Keratinocyte (primary cell): ENCODE measurements at regions not wholly inside any gene's neighbourhood (a gene's known extent, or its start where the extent isn't known, plus 50 kb on each side); places are given as distances from the start of the nearest gene placed in this dataset.

Experiments
- DNase-seq: peaks from one replicate; pipeline ENCODE4 v3.0.0-alpha.2; 2011; ENCODE audit warnings: low read depth, missing footprints, low spot score
- FAIRE-seq: peaks from 2 replicates; lab custom pipeline; 2011; peaks lifted over from hg19 to GRCh38; lab: Jason Lieb, UNC
- H2AFZ ChIP-seq: 2 replicates; pipeline ENCODE4 v1.6.0; 2012; ENCODE audit warnings: low read length, control low read depth, inconsistent platforms; ENCODE audit not compliant: control insufficient read depth
- H3K27ac ChIP-seq: 2 replicates; pipeline ENCODE4 v1.5.1; 2011; ENCODE audit warnings: low read length; ENCODE audit not compliant: control insufficient read depth, insufficient read depth
- H3K27me3 ChIP-seq: 3 replicates; pipeline ENCODE4 v1.6.0; 2011; ENCODE audit warnings: low read length; ENCODE audit not compliant: control insufficient read depth, insufficient read depth; ENCODE audit errors: extremely low read depth
- H3K36me3 ChIP-seq, 2 experiments: 2 replicates in 1 of 2; 3 replicates in 1 of 2; pipeline ENCODE4 v1.5.1; 2011; ENCODE audit warnings: low read length in 2 of 2, mild to moderate bottlenecking in 1 of 2; ENCODE audit not compliant: control insufficient read depth in 2 of 2, insufficient read depth in 2 of 2; ENCODE audit errors: extremely low read depth in 1 of 2
- H3K4me1 ChIP-seq: 3 replicates; pipeline ENCODE4 v1.5.1; 2011; ENCODE audit warnings: low read length; ENCODE audit not compliant: control insufficient read depth, insufficient read depth; ENCODE audit errors: extremely low read depth
- H3K4me2 ChIP-seq: 3 replicates; pipeline ENCODE4 v1.6.0; 2011; ENCODE audit warnings: low read depth, low read length; ENCODE audit not compliant: control insufficient read depth, insufficient read depth; ENCODE audit errors: extremely low read depth
- H3K4me3 ChIP-seq, 3 experiments: fragments of 200-600 bp in 1 of 3; sonication (generic) in 1 of 3; 2 replicates in 2 of 3; 3 replicates in 1 of 3; pipeline ENCODE4 v1.5.1; 2011 to 2016; ENCODE audit warnings: low read length in 3 of 3, mild to moderate bottlenecking in 3 of 3, control low read depth in 2 of 3, inconsistent platforms in 1 of 3, low read depth in 1 of 3, mixed read lengths in 1 of 3, mixed run types in 1 of 3, moderate library complexity in 1 of 3; ENCODE audit not compliant: control insufficient read depth in 2 of 3, insufficient read depth in 2 of 3; ENCODE audit errors: extremely low read depth in 1 of 3
- H3K79me2 ChIP-seq: 2 replicates; pipeline ENCODE4 v1.6.0; 2012; ENCODE audit warnings: low read length; ENCODE audit not compliant: control insufficient read depth, insufficient read depth
- H3K9ac ChIP-seq: 3 replicates; pipeline ENCODE4 v1.6.0; 2011; ENCODE audit warnings: low read length; ENCODE audit not compliant: control insufficient read depth, insufficient read depth; ENCODE audit errors: extremely low read depth
- H3K9me1 ChIP-seq: 3 replicates; pipeline ENCODE4 v1.6.0; 2011; ENCODE audit warnings: low read length; ENCODE audit not compliant: control insufficient read depth, insufficient read depth; ENCODE audit errors: extremely low read depth
- H3K9me3 ChIP-seq: 2 replicates; pipeline ENCODE4 v1.5.1; 2012; ENCODE audit warnings: low read depth, low read length; ENCODE audit not compliant: control insufficient read depth
- H4K20me1 ChIP-seq: 3 replicates; pipeline ENCODE4 v1.6.0; 2011; ENCODE audit warnings: low read length; ENCODE audit not compliant: control insufficient read depth, insufficient read depth; ENCODE audit errors: extremely low read depth
- CTCF ChIP-seq, 3 experiments: IDR thresholded peaks in 1 of 3; conservative IDR thresholded peaks in 1 of 3; optimal IDR thresholded peaks in 1 of 3; 2 replicates in 2 of 3; 3 replicates in 1 of 3; pipeline versions ENCODE3 to v1.5.1; 2011; ENCODE audit warnings: low read length in 3 of 3, mild to moderate bottlenecking in 3 of 3, moderate library complexity in 2 of 3, control low read depth in 1 of 3, inconsistent platforms in 1 of 3; ENCODE audit not compliant: insufficient read depth in 2 of 3; ENCODE audit errors: extremely low read depth in 1 of 3
- EZH2 ChIP-seq: IDR thresholded peaks from one replicate; pipeline ENCODE4 v1.6.1; 2012; ENCODE audit warnings: inconsistent platforms, mild to moderate bottlenecking, low read length, moderate library complexity
- dilution Hi-C: fragments of 300-500 bp; cut with MboI; formaldehyde crosslinking; loops from one replicate; pipeline ENCODE4 v1.7.0; 2020; ENCODE audit warnings: low sequenced_read_pairs; ENCODE audit not compliant: extremely low pct_ligation_motif_present

GRCh38 chr5:100232736-100233135 lies 302.4 kb upstream of the FAM174A start:
- FAIRE-seq, result no peak
- Histone ChIP-seq H3K4me2 (no peak overlapping the region), H3K4me3 (no peak overlapping the region), H3K79me2 (no peaks in the 10 kb centered on the region), H3K9me3 (no peaks in the 10 kb centered on the region), H2AFZ (no peak overlapping the region), H3K27ac (no peak overlapping the region), H4K20me1 (no peaks in the 10 kb centered on the region), H3K9ac (no peak overlapping the region), H3K36me3 (no peaks in the 10 kb centered on the region), H3K9me1 (no peaks in the 10 kb centered on the region), H3K4me1 (no peaks in the 10 kb centered on the region), H3K27me3 (no peaks in the 10 kb centered on the region)
- no peak for DNase-seq
- dilution Hi-C loops, result no loop called here
- TF ChIP-seq CTCF (optimal IDR thresholded peaks at IDR 0.05 in 1 of 3, IDR thresholded peaks at IDR 0.05 in 1 of 3, conservative IDR thresholded peaks at IDR 0.05 in 1 of 3; ENCODE audit: extremely low read depth in 1 of 3, insufficient read depth in 2 of 3, low read length in 3 of 3) (no peak), EZH2 (no peak)

DNA sequence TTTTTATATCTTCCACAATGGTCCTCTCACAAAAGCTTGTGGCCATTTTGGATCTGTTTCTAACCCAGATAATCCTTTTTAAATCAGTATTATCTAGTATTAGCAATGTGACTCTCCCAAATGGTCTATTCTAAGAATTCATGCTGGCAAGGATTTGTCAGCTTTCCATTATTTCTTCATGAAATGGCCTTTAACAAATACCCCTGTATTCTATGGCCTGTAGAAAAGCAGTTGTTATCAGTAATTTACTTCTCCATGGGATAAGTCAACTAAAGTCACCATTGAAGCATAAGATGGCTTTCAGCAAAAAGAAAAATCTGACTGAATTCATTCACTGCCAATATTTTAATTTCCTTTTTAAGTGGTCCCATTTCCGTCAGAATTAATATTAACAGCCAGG lies 346.4 kb upstream of the FAM174A start:
- Histone ChIP-seq H3K4me2 (no peak overlapping the region), H3K4me1 (no peaks in the 10 kb centered on the region), H3K27ac (no peak overlapping the region), H3K9me1 (no peaks in the 10 kb centered on the region), H3K79me2 (no peaks in the 10 kb centered on the region), H3K9me3 (no peaks in the 10 kb centered on the region), H3K9ac (no peak overlapping the region), H2AFZ (no peak overlapping the region), H3K36me3 (no peaks in the 10 kb centered on the region), H3K27me3 (no peaks in the 10 kb centered on the region), H4K20me1 (no peaks in the 10 kb centered on the region), H3K4me3 (no peak overlapping the region)
- TF ChIP-seq CTCF (optimal IDR thresholded peaks at IDR 0.05 in 1 of 3, IDR thresholded peaks at IDR 0.05 in 1 of 3, conservative IDR thresholded peaks at IDR 0.05 in 1 of 3; ENCODE audit: extremely low read depth in 1 of 3, insufficient read depth in 2 of 3, low read length in 3 of 3) (no peak), EZH2 (no peak)
- DNase-seq, result no peak
- dilution Hi-C loops, result no loop called here
- no peak for FAIRE-seq
